ENCODE measurements at regions not wholly inside any gene's neighbourhood (a gene's known extent, or its start where the extent isn't known, plus 50 kb on each side); places are given as distances from the start of the nearest gene placed in this dataset.
"Not testable (repeated sequence)": the region's sequence is repeated elsewhere in the genome, so short reads cannot be mapped to it uniquely, and the experiment has no call there.

DNA sequence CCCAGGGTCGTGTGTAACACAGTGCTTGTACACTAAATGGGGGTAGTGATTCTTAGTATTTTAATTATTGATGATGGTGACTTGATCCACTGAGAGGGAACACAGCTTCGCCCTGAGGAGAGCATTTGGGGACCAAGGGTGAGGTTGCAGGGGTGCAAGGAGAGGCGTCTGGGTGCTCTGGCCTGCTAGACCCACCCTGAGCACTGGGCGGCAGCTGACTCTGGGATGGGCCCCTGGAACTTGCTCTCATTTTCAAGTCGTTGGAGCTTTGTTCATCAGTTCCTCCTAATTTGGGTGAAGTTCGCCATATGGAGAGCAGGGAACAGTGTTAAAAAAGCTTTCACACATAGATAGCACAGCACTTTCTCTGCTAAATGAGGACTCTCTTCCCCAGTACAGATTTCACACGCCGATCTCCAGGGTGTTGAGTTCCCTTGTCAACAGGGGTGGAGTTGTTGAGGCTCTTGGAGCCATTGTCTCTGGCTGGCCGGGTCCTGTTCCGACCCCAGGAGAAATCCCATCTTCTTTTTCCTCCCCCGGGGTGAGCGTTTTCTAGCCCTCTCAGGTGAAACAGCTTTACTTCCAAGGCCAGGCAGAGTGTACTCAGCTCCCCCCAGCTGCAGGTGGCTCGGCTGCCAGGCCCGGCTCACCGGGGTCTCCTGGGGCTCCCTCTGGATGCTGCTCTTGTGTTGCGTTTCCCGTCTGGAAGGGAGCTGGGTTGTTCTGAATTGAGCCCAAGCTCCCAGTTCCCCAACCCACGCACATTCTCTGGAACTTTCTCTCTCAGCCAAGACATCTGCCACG, 367.4 kb downstream of the RPS6KC1 start:
- FAIRE-seq, result no peak

DNA sequence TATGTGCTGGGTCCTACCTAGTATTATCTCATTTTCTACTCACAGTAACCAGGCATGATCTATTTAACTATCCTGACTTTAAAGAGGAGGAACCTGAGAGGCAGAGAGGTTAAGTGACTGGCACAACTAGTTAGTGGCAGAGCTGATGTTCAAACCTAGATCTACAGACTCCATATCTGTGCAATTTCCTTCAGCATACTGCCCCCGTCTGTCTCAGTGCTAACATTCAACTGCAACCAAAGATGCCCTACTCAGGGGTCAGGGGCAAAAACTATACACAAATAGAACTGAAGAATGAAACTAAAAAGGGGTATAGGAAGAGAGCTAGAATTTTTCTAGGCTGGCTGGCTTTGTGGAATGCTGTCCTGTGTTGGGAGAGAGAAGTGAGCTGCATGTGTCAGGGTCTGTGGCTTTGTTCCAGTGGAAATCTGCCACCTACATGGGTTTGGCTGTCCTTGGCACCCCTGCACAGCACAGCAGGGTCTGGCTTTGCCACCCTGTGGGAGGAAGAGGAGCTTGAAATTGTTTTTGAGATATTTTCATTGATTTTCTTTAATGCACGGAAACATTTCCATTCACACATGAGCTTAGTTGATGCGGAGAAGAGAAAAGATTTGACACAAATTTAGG, 368.5 kb downstream of the RPS6KC1 start:
- no peak for FAIRE-seq

DNA sequence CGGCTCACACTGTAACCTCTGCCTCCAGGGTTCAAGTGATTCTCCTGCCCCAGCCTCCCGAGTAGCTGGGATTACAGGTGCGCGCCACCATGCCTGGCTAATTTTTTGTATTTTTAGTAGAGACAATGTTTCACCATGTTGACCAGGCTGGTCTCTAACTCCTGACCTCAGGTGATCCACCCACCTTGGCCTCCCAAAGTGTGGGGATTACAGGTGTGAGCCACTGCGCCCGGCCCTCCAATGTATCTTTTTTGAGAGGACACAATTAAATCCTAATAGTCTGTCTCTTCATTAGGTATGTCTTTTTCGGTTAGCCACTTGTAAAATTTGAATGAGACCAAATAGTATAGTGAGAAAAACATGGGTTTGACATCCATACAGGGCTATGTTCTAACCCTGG, 370.1 kb downstream of the RPS6KC1 start:
- FAIRE-seq, result not testable (repeated sequence)

DNA sequence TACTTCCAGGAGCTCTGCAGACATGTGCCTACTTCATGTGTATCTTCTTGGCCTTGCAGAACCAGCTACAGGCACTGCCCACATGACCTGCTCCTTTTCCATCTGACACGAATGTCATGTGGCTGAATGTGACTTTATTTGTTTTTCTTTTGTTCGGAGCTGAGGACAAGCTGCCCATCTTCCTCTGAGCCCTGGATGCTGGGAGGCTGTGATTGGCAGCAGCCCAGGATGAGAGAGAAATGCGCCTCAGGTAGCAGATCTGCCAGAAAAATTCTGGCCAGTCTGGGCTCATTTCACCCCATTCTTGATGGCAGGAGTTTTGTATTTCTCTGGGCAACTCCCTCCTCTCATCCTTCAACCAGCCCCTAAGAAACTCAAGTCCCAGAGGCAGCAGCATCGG, 372.0 kb downstream of the RPS6KC1 start:
- FAIRE-seq, result no peak

DNA sequence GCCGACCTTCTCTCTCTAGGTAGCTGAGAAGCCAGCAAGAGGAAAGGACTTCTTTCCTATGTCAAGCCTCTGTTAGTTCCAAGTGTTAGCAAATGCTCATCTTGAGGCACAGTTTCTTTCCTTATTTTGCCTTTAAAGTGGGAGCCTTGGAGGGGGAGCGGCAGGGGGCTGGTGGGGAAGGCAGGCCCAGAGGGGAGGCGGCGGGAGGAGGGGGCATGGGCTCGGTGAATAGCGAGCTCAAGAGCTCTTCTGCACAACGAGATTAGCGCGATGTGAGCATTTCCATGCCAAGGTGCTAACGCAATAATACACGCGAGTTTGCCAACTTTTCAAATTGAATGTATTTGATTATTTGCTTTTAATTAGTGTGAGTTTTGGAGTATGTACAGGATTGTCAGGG, 372.6 kb downstream of the RPS6KC1 start:
- no peak for FAIRE-seq

DNA sequence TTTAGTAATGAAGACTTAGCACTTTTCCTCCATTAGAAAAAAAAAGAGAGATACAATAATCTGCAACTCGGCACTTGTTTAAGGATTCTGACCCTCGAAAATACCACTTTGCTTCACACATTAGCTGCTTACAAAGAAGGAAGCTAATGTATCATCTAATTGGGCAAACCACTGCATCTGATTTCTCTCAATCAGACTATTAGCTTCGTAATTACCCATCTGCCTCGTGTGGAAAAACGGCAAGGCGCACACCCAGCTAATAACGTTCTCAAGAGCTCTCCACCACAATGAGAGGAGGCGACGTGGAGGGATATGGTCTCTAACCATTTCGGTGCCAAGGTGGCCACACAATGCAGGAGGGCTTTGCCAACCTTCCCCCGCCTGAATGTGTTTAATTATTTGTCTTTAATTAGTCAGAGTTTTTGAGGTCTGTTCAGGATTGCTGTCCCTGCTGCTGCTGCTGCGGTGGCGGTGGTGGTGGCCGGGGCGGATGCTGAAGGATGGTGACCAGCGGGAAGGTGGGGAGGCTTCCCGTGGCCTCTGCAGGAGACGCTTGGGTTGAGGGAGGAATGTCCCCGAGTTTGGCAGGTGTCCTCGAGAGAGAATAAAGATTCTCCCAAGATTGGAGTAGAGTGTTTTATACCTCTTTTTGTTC, 374.5 kb downstream of the RPS6KC1 start:
- no peak for FAIRE-seq

DNA sequence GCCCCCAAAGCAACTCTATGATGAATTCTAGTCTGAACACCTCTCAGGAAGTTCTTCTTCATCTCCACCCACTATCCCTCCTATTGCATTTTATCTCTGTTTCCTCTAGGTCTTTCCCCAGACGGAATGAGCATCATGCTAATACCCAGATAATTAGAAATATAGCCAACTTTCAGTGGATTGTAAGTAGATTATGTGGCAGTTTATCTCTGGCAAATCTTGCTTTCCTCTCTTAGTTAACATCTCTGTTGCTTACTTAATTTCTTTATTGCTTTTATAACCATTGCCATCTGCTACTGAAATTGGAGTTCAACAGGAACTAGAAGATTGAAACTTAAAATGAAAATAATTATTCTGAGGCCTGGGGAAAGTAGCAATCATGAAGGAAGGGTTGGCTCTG, 378.6 kb downstream of the RPS6KC1 start:
- FAIRE-seq, result no peak

DNA sequence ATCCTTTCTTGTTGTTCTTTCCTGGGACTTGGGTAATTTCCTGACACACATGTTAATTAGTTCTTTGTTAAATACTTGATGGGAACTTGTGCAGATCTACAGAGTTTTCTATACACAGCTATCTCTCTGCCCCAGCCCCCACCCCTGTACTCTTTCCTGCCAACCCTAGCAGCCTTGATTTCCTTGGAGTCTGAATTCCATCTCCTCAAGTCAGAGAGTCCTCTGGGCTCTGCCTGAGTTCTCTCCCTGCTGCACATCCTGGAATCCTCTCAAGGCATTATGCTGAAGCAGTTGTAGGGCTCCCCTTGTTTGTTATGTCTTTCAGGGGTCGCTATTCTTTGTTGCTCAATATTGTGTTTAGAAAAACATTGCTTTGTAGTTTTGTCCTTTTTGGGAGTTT, 384.7 kb downstream of the RPS6KC1 start:
- FAIRE-seq, result no peak

DNA sequence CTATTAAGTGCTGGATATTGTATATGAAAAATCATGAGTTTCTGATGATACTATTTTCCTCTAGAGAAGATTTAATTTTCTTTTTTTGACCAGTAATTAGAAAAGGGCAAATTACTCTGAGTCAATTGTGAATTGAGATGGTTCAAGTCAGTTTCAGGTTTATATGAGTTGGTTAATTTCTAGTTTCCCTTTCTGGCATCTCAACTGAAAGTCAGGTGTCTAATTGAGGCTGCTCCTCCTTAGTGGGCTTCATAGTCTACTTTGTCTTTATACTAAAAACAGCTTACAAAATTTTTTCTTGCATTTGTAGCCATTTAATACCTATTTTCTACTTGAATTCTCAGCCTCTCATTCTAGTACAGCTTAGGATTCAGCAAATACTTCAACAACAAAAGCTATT, 387.3 kb downstream of the RPS6KC1 start:
- FAIRE-seq, result no peak

DNA sequence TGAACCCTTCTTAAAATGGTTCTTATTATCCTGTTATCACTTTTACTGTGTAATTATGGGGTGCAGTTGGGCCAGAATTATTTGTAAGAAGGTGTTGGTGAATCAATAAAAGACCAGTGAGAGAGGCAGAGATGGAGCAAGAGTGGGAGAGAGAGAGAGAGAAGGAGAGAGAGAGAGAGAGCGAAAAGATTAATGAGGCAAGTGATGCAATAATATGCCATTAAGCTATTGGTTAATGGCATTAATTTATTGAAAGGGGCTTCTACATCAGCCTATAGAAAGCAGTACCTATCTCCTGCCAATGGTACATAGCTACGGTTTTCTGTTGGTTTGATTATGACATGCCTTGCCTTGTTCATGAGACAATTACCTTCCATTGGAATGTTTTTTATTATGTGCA, 388.7 kb downstream of the RPS6KC1 start:
- no peak for FAIRE-seq

DNA sequence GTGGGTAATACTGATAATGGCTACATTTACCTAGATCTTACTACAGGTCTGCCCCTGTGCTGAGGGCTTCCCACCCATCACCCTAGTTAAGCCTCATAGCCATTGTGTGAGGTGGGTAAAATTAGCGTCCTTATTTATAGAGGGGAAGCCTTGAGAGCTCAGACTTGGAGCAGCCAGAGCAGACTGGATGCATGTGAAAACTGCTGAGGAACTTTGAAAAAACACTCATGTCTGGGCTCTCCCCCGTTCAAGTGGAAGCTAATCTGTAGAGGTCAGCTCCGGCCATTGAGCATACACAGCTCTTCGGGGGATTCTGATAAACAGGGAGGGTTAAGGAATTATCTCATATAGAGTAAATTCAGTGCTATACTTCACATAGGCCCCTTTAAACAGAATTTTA, 389.7 kb downstream of the RPS6KC1 start:
- no peak for FAIRE-seq

DNA sequence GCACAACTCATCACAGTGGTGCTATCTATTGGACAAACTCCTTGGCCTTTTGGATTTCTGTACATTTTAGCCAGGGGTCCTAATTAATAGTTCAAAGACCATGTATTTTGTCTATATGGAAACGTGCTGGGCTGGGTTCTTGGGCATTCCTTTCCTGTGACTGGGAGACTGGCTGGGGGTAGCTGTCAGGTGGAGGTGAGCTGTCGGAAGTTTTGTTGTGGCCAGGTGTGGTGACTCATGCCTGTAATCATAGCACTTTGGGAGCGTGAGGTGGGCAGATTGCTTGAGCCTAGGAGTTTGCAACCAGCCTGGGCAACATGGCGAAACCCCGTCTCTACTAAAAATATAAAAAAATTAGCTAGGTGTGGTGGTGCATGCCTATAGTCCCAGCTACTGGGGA, 392.4 kb downstream of the RPS6KC1 start:
- no peak for FAIRE-seq

DNA sequence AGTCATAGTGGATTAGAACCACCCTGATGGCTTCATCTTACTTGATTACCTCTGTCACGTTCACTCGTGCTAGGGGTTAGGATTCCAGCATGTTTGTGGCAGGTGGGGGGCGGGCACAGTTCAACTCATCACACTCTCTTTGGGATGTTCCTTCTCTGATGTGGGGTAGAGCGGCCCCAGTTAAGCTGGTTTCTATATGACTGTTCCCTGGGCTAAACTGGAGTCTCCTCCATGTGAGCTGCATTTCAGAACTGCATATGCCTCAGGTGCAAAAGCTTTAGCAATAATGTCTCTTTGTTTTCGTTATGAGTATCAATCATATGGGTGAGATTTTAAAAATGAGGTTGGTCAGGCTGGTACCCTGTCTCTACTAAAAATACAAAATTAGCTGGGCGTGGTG, 393.2 kb downstream of the RPS6KC1 start:
- no peak for FAIRE-seq

DNA sequence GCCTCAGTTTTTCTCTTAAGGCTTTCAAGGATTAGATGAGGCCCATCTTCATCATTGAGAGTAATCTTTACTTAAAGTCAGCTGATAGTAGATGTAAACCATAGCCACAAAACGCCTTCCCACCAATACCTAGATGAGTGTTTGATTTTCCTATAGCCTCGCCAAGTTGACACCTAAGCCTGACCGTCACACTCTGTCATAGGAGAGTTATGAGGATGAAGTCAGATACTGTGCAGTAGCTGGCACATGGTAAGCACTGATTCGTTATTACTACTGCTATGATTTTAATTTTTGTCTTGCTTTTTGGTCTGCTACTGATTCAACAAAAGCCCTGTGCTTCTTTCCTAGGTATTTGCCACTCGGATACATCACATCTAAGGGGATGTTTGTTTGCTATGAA, 395.5 kb downstream of the RPS6KC1 start:
- FAIRE-seq, result no peak

DNA sequence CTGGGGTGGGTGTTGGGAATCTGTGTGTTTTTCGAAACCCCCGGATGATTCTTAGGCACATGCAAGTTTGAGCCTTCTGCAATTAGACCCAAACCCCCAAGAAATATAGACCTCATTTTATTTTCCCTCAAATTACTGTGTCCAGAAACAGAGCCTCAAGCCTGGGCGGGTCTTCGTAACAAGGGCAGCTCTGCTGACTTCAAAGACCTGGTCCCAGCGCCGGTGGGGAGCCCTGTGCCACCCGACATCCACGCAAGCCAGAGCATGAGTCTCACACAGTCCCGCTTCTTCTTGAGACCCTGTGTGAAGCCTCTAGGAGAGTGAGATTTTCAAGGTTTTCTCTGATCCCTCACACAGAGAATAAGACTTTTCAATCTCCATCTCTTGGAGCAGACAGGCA, 397.3 kb downstream of the RPS6KC1 start:
- FAIRE-seq, result no peak

DNA sequence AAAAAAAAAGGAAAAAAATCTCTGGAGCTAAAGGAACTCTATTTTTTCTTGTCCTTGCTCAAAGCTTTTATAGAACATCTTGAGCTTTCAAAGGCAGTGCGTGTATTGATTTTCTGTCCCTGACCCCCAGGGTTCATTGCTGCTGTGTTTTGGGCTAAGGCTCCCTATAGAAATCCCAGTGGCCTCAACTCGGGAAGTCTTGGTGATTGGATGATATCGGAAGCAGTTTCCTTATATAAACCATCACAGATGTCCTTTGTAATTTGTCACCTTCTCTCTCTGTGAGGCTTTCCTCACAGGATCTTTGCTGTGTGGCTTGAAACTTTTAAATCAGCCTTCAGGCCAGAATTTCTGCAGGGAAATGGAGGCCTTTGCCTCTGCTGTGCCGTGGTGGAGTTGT, 397.7 kb downstream of the RPS6KC1 start:
- FAIRE-seq, result no peak

DNA sequence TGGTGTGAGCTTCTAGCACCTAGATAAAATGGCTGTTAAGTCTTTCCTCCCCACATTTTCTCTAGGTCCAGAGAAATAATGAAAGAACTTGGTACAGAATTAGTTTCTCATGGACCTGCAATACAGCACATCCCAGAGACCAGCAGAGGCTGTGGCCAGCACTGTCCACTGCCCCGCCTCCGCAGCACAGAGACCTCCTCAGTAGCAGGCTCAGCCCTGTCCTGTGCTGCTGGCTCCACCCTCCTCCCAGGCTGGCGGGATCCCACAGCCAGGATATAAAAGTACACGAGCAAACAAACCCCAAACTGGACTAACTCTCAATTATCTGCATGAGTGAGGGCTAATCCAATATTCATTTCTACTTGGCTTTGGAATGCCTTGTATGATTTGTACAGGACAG, 401.5 kb downstream of the RPS6KC1 start:
- FAIRE-seq, result no peak

DNA sequence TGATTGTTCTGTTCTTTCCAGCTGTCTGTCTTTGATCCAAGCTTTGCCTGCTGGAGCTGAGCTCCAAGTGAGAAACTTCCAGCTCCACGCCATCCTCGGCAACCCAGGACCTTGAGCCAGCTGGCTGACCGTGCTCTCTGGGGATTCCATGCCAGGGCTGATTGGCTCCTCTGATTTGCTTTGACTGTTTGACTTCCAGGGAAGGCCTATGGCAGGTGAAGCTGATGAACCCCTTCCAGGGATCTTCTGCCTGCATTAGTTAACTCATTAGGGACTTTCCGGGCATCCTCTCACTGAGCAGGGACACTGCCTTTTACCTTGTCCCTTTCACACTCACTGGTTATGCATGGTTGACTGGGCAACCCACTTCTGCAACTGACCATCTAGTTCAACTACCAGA, 406.1 kb downstream of the RPS6KC1 start:
- FAIRE-seq, result no peak

DNA sequence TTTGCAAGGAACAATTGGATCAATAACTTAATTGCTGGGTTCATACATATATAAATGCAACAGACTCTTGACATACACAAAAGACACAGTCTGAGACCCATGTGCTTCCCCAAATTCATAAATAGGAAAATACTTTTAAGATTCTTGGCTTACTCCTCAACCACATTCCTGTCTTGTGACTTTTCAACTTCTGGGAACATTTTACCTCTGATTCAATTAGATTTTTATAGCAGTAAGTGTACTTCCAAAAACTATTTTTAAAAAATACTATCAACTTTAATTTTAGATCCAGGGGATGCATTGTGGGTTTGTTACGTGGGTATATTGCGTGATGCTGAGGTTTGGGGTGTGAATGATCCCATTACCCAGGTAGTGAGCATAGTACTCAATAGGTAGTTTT, 406.7 kb downstream of the RPS6KC1 start:
- FAIRE-seq, result no peak

DNA sequence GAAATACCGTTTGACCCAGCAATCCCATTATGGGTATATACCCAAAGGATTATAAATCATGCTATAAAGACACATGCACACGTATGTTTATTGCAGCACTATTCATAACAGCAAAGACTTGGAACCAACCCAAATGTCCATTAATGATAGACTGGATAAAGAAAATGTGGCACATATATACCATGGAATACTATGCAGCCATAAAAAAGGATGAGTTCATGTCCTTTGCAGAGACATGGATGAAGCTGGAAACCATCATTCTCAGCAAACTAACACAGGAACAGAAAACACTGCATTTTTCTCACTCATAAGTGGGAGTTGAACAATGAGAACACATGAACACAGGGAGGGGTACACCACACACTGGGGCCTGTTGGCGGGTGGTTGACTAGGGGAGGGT, 411.3 kb downstream of the RPS6KC1 start:
- not testable (repeated sequence) for FAIRE-seq

DNA sequence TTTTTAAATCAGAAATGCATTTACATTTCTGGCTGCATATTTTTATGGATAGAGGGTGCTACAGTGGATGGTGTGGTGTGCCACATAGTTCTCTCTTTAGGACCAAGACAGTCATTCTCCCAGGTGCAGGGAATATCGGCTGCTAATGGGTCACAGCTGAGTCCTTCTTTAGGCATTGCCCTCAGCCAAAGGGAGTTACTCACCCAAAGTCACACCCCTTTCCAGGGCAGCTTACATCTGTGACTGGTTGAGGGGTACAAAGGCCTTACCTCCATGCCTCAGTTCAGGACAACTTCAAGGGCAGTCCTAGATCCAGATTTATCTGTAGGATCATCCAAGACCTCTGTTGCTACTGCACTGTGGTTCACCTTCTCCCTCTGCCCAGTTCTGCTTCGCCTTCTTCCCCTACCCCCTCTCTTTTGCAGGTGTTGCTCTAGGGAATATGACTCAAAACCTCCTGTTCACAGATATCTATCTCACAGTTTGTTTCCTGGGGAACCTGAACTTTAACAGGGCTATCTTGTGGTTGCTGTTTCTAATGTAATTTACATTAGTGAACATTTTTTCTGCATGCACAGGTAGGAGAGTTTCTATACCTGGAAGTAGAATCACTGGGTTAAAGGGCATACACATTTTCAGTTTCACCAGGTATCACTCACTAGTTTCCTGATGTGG, 413.9 kb downstream of the RPS6KC1 start:
- no peak for FAIRE-seq

DNA sequence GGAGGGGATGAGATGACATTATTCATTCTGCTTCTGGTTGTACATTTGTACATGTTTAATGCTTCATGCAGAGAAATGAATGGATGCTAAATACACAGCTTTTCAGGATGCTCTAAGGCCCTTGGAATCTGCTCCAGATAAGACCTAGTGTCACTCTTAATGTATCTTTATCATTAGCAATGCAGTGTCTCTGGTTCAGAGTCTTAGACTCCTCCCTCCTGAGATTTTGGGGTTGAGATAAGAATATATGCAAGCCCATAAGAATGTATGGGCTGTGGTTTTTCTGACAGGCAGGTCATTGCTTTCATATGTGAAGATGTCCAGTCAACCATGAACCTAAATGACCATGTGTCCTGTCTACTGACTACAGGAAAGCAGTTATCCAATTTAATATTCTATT, 415.5 kb downstream of the RPS6KC1 start:
- FAIRE-seq, result no peak

DNA sequence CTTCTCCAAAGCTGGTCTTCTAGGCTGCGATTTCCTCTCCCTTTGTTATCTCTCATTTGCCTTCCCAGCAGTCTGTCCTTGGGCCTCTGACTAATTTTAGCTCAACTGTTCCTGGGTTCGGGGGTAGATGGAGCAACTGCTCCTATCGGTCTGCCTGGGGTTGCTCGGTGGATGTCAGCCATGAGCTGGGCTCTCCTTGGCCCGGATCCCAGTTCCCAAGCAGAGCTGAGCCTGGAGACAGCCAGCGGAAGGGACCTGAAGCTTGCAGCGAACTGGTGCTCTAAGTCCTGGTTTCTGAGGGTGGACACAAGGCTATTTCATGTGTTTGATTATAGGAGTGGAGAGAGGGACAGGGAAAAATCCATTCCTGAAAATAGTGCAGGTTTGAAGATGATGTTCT, 423.0 kb downstream of the RPS6KC1 start:
- no peak for FAIRE-seq

DNA sequence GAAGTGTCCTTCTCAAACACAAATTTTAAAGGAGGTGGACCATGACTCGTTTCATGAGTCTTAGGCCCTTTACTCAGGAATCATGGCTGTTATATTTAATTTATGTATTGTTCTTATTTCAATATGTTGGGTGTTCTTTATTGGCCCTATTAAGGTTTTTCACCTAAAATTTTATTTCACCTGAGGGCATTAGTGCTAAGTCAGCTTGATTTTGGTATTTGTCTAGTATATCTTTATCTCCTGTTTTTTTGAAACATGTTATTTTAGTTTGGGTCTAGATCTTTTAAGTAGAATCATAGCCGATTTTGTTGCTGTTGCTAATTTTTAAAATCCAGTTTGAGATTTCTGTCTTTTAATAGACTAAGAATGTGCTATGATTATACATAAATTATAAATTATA, 430.4 kb downstream of the RPS6KC1 start:
- FAIRE-seq, result no peak

Data from islet of Langerhans (tissue), 1 donor.